ENCODE measurements at regions not wholly inside any gene's neighbourhood (a gene's known extent, or its start where the extent isn't known, plus 50 kb on each side); places are given as distances from the start of the nearest gene placed in this dataset.

DNA sequence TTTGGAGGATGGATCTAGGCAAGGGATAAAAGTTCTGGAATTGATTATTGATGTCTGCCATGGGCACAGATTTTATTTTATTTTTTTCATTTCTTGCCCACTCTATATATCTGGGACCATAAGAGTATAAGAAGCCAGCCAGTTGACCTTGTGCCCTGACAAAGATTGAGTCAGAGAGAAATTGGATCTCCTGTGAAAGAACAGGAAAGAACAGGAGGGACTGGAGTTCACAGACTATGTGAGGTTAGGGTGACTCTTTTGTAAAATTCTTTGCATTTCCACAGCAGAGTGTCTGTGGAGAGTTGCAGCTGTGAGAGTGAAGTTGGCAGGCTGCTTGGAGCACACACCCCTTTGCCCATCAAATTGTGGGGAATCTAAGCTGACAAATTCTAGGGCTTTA is 358.4 kb upstream of the TBX3 start:
- TF ChIP-seq POLR2A (IDR thresholded peaks at IDR 0.05; ENCODE audit: low read length) (no peak), GATA1 (IDR thresholded peaks at IDR 0.05; ENCODE audit: low read depth, low read length) (no peak)

Data from erythroblast (primary cell).